Prostate gland (tissue), 2 donors: ENCODE measurements at regions not wholly inside any gene's neighbourhood (a gene's known extent, or its start where the extent isn't known, plus 50 kb on each side); places are given as distances from the start of the nearest gene placed in this dataset.
A peak's percentile ranks its signal among the peaks of the same experiment; 100 is the strongest.

ENCODE experiments used
- DNase-seq: peaks from one replicate; pipeline ENCODE4 v3.0.0-alpha.2; 2019; ENCODE audit warnings: low spot score
- H3K27ac ChIP-seq, 2 donors: fragments of 200-600 bp; sonication (generic); 2 replicates each; pipeline ENCODE4 v1.5.1; 2017 to 2019
- H3K27me3 ChIP-seq: fragments of 200-600 bp; sonication (generic); replicated peaks from 2 replicates; pipeline ENCODE4 v1.5.1; 2019; ENCODE audit not compliant: insufficient read depth
- H3K36me3 ChIP-seq, 2 donors: fragments of 200-600 bp; sonication (generic); 1 replicate in 1 of 2; 2 replicates in 1 of 2; pipeline versions ENCODE4 v1.5.1 to v1.8.1; 2017 to 2019
- H3K4me1 ChIP-seq: fragments of 200-600 bp; sonication (generic); replicated peaks from 2 replicates; pipeline ENCODE4 v1.5.1; 2019
- H3K4me3 ChIP-seq, 2 donors: fragments of 200-600 bp; sonication (generic); 2 replicates each; pipeline ENCODE4 v1.5.1; 2017 to 2019
- H3K9me3 ChIP-seq: fragments of 200-600 bp; sonication (generic); 2 replicates; pipeline ENCODE4 v1.5.1; 2017
- POLR2A ChIP-seq: fragments of 450-650 bp; IDR thresholded peaks from one replicate; pipeline ENCODE4 v1.6.1; 2016; ENCODE audit warnings: antibody characterized with exemption, mild to moderate bottlenecking
- POLR2AphosphoS5 ChIP-seq: sonication (generic); formaldehyde crosslinking; IDR thresholded peaks from one replicate; pipeline ENCODE4 v1.6.1; 2017; ENCODE audit warnings: antibody characterized with exemption
- WGBS: methylation state at CpG from one replicate; pipeline ENCODE4 v1.1.5; 2018; 5-methylcytosine and 5-hydroxymethylcytosine counted together
- intact Hi-C: fragments of 100-400 bp; cut with DNase I; formaldehyde crosslinking; loops from one replicate; pipeline ENCODE4 v1.14.2; 2022
- TF ChIP-seq, protein P1 (sequence below), 4 experiments: fragments of 200-600 bp in 2 of 4; fragments of 450-650 bp in 2 of 4; sonication (generic) in 2 of 4; IDR thresholded peaks; 1 replicate in 3 of 4; 2 replicates in 1 of 4; pipeline ENCODE4 v1.5.1; 2016 to 2019; ENCODE audit warnings: antibody characterized with exemption in 4 of 4, mild to moderate bottlenecking in 2 of 4, moderate library complexity in 2 of 4

GRCh38 chr5:114001076-114001475 lies 360.8 kb upstream of the KCNN2 start:
- DNase-seq: no peak
- intact Hi-C loops: no loop called here
- H3K4me3 ChIP-seq: no peak overlapping the region
- H3K9me3 ChIP-seq: no peaks in the 10 kb centered on the region
- H3K27me3 ChIP-seq: no peaks in the 10 kb centered on the region
- H3K36me3 ChIP-seq: no peaks in the 10 kb centered on the region
- H3K4me1 ChIP-seq: no peaks in the 10 kb centered on the region
- no peak overlapping the region for H3K27ac ChIP-seq
- WGBS: 74% methylated on average over 1 of the region's 1 CpG
- TF ChIP-seq, protein P1, sequence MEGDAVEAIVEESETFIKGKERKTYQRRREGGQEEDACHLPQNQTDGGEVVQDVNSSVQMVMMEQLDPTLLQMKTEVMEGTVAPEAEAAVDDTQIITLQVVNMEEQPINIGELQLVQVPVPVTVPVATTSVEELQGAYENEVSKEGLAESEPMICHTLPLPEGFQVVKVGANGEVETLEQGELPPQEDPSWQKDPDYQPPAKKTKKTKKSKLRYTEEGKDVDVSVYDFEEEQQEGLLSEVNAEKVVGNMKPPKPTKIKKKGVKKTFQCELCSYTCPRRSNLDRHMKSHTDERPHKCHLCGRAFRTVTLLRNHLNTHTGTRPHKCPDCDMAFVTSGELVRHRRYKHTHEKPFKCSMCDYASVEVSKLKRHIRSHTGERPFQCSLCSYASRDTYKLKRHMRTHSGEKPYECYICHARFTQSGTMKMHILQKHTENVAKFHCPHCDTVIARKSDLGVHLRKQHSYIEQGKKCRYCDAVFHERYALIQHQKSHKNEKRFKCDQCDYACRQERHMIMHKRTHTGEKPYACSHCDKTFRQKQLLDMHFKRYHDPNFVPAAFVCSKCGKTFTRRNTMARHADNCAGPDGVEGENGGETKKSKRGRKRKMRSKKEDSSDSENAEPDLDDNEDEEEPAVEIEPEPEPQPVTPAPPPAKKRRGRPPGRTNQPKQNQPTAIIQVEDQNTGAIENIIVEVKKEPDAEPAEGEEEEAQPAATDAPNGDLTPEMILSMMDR (IDR thresholded peaks at IDR 0.05): no peak
- TF ChIP-seq POLR2A: no peak
- TF ChIP-seq POLR2AphosphoS5: no peak

DNA sequence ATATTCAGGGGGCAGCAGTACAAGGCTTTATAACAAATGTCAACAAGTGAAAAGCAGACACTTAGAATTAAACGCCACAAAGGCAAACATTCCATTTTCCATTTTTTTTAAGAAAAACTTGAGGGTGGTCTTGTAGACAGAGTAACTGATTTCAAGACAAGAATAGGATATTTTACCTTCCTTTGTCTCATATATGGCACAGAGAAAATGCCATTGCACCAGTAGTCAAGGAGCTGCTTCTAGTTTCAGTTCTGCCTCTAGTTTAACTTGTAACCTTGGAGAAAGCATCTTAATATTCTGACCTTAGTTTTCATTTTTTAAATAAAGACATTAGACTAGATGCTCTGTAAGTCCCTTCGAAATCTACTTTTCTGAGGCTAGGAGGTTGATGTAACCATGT lies 355.3 kb upstream of the KCNN2 start:
- TF ChIP-seq POLR2A (no peak), POLR2AphosphoS5 (no peak)
- TF ChIP-seq, protein P1 (IDR thresholded peaks at IDR 0.05): no peak
- H3K27ac ChIP-seq: no peak overlapping the region
- intact Hi-C loops: no loop called here
- H3K9me3 ChIP-seq: no peaks in the 10 kb centered on the region
- H3K27me3 ChIP-seq: no peaks in the 10 kb centered on the region
- WGBS: 56% methylated on average over 2 of the region's 2 CpGs
- no peak overlapping the region for H3K4me3 ChIP-seq
- no peak for DNase-seq
- H3K36me3 ChIP-seq: no peaks in the 10 kb centered on the region
- H3K4me1 ChIP-seq: no peaks in the 10 kb centered on the region

DNA sequence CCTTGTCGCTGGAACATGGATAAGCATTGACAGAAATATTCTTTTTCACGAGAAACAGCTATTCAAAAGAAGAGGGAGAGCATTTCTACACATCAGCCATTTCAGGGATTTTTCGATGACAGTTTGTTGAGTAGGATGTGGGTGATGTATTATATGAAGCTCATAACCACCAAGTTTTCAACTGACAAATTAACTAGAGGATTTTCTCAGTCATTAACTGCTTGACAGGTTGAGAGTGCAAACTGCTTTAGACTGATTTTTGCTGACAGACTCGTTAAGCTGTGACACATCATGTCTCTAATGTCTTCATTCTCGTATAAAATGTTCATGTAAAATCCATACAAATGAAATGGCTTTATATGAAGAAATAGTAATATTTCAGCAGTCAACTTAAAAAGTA lies 354.2 kb upstream of the KCNN2 start:
- Histone ChIP-seq H3K27me3 (no peaks in the 10 kb centered on the region), H3K9me3 (no peaks in the 10 kb centered on the region), H3K36me3 (no peaks in the 10 kb centered on the region), H3K27ac (no peak overlapping the region), H3K4me3 (no peak overlapping the region), H3K4me1 (no peaks in the 10 kb centered on the region)
- WGBS: 84% methylated on average over 5 of the region's 5 CpGs
- TF ChIP-seq, protein P1 (IDR thresholded peaks at IDR 0.05): no peak
- TF ChIP-seq POLR2AphosphoS5 (no peak), POLR2A (no peak)
- DNase-seq: no peak
- intact Hi-C loops: no loop called here

GRCh38 chr5:114010362-114010761 lies 351.5 kb upstream of the KCNN2 start:
- no peaks in the 10 kb centered on the region for H3K4me1 ChIP-seq
- no peak for DNase-seq
- TF ChIP-seq, protein P1 (IDR thresholded peaks at IDR 0.05): no peak
- no peak for TF ChIP-seq POLR2AphosphoS5
- TF ChIP-seq POLR2A: no peak
- H3K27me3 ChIP-seq: no peaks in the 10 kb centered on the region
- no peak overlapping the region for H3K27ac ChIP-seq
- intact Hi-C loops: no loop called here
- H3K36me3 ChIP-seq: no peaks in the 10 kb centered on the region
- H3K9me3 ChIP-seq: no peaks in the 10 kb centered on the region
- WGBS: 54% methylated on average over 2 of the region's 2 CpGs
- H3K4me3 ChIP-seq: no peak overlapping the region

GRCh38 chr5:114018186-114018585 lies 343.7 kb upstream of the KCNN2 start:
- no peak for DNase-seq
- Histone ChIP-seq H3K27ac (no peak overlapping the region), H3K9me3 (no peaks in the 10 kb centered on the region), H3K27me3 (no peaks in the 10 kb centered on the region), H3K4me3 (no peak overlapping the region), H3K4me1 (no peaks in the 10 kb centered on the region), H3K36me3 (no peaks in the 10 kb centered on the region)
- TF ChIP-seq, protein P1 (IDR thresholded peaks at IDR 0.05): peak in 1 of 4 experiments; percentile 17
- no peak for TF ChIP-seq POLR2A
- no peak for TF ChIP-seq POLR2AphosphoS5
- intact Hi-C loops: no loop called here
- 56% methylated on average over 4 of the region's 4 CpGs for WGBS
